H9 (cell line): ENCODE measurements at regions not wholly inside any gene's neighbourhood (a gene's known extent, or its start where the extent isn't known, plus 50 kb on each side); places are given as distances from the start of the nearest gene placed in this dataset.
A peak's percentile ranks its signal among the peaks of the same experiment; 100 is the strongest.

ENCODE experiments used
- DNase-seq: peaks from one replicate; pipeline ENCODE4 v3.0.0-alpha.2; 2017
- H2AFZ ChIP-seq: one replicate; pipeline ENCODE4 v1.6.1; 2013; ENCODE audit warnings: mild to moderate bottlenecking, low read length, control low read depth, moderate library complexity
- H2AK5ac ChIP-seq: 2 replicates; pipeline ENCODE4 v1.6.1; 2013; ENCODE audit warnings: low read length, control low read depth, mixed read lengths; ENCODE audit not compliant: insufficient read length
- H2BK120ac ChIP-seq: one replicate; pipeline ENCODE4 v1.6.1; 2013; ENCODE audit warnings: low read depth, mild to moderate bottlenecking, low read length, control low read depth, inconsistent platforms; ENCODE audit not compliant: poor library complexity, severe bottlenecking
- H2BK12ac ChIP-seq: 2 replicates; pipeline ENCODE4 v1.6.1; 2013; ENCODE audit warnings: low read length, control low read depth, mixed read lengths, low read depth; ENCODE audit not compliant: insufficient read length
- H2BK15ac ChIP-seq: 2 replicates; pipeline ENCODE4 v1.6.1; 2013; ENCODE audit warnings: low read depth, low read length, control low read depth
- H2BK20ac ChIP-seq: one replicate; pipeline ENCODE4 v1.6.1; 2013; ENCODE audit warnings: low read depth, mild to moderate bottlenecking, low read length, control low read depth, inconsistent platforms; ENCODE audit not compliant: poor library complexity, severe bottlenecking
- H2BK5ac ChIP-seq: 2 replicates; pipeline ENCODE4 v1.6.1; 2013; ENCODE audit warnings: low read length, control low read depth, mixed read lengths; ENCODE audit not compliant: insufficient read length
- H3K14ac ChIP-seq: 2 replicates; pipeline ENCODE4 v1.6.1; 2013; ENCODE audit warnings: low read length, control low read depth; ENCODE audit not compliant: insufficient read depth
- H3K18ac ChIP-seq: 2 replicates; pipeline ENCODE4 v1.6.1; 2013; ENCODE audit warnings: low read depth, mild to moderate bottlenecking, mixed read lengths, low read length, control low read depth; ENCODE audit not compliant: insufficient read length
- H3K23ac ChIP-seq: 2 replicates; pipeline ENCODE4 v1.6.1; 2013; ENCODE audit warnings: low read length, control low read depth, mixed read lengths, low read depth; ENCODE audit not compliant: insufficient read length
- H3K23me2 ChIP-seq: 2 replicates; pipeline ENCODE4 v1.6.1; 2013; ENCODE audit warnings: low read depth, mild to moderate bottlenecking, mixed read lengths, low read length, control low read depth; ENCODE audit not compliant: insufficient read length, poor library complexity, severe bottlenecking
- H3K27ac ChIP-seq: 2 replicates; pipeline ENCODE4 v1.5.1; 2013; ENCODE audit warnings: low read length, control low read depth, mixed read lengths, low read depth; ENCODE audit not compliant: insufficient read length
- H3K27me3 ChIP-seq: 2 replicates; pipeline ENCODE4 v1.6.1; 2013; ENCODE audit warnings: low read length, control low read depth, inconsistent platforms; ENCODE audit not compliant: insufficient read depth
- H3K4ac ChIP-seq: 2 replicates; pipeline ENCODE4 v1.6.1; 2013; ENCODE audit warnings: low read depth, mild to moderate bottlenecking, control low read depth, inconsistent platforms, low read length, moderate library complexity
- H3K4me1 ChIP-seq: 2 replicates; pipeline ENCODE4 v1.6.1; 2013; ENCODE audit warnings: low read length, control low read depth, inconsistent platforms; ENCODE audit not compliant: insufficient read depth
- H3K4me2 ChIP-seq: 2 replicates; pipeline ENCODE4 v1.6.1; 2013; ENCODE audit warnings: low read length, control low read depth, mixed read lengths; ENCODE audit not compliant: insufficient read length, insufficient read depth
- H3K56ac ChIP-seq: 2 replicates; pipeline ENCODE4 v1.6.1; 2013; ENCODE audit warnings: low read depth, mild to moderate bottlenecking, mixed read lengths, low read length, control low read depth; ENCODE audit not compliant: insufficient read length
- H3K79me1 ChIP-seq: 2 replicates; pipeline ENCODE4 v1.6.1; 2013; ENCODE audit warnings: low read depth, mild to moderate bottlenecking, moderate library complexity, low read length, control low read depth, inconsistent platforms; ENCODE audit not compliant: insufficient read depth, poor library complexity, severe bottlenecking
- H3K79me2 ChIP-seq: 2 replicates; pipeline ENCODE4 v1.6.1; 2013; ENCODE audit warnings: low read length, control low read depth, inconsistent platforms; ENCODE audit not compliant: insufficient read depth
- H3K9ac ChIP-seq: 2 replicates; pipeline ENCODE4 v1.6.1; 2013; ENCODE audit warnings: low read length, control low read depth, mixed read lengths; ENCODE audit not compliant: insufficient read length; ENCODE audit errors: extremely low read depth
- H3K9me3 ChIP-seq: one replicate; pipeline ENCODE4 v1.6.1; 2013; ENCODE audit warnings: low read depth, low read length, inconsistent platforms; ENCODE audit not compliant: control insufficient read depth
- H3T11ph ChIP-seq: one replicate; pipeline ENCODE4 v1.6.1; 2013; ENCODE audit warnings: mild to moderate bottlenecking, low read length, control low read depth, inconsistent platforms
- H4K20me1 ChIP-seq: one replicate; pipeline ENCODE4 v1.6.1; 2013; ENCODE audit not compliant: control insufficient read depth, insufficient read length, insufficient read depth
- H4K5ac ChIP-seq: 2 replicates; pipeline ENCODE4 v1.6.1; 2013; ENCODE audit warnings: low read depth, mild to moderate bottlenecking, mixed read lengths, low read length, control low read depth; ENCODE audit not compliant: insufficient read length
- H4K8ac ChIP-seq: replicated peaks from 2 replicates; pipeline ENCODE4 v1.6.1; 2013; ENCODE audit warnings: low read length, control low read depth, mixed read lengths, low read depth; ENCODE audit not compliant: insufficient read length
- H4K91ac ChIP-seq: 2 replicates; pipeline ENCODE4 v1.6.1; 2013; ENCODE audit warnings: low read depth, mild to moderate bottlenecking, moderate library complexity, mixed read lengths, low read length, control low read depth; ENCODE audit not compliant: insufficient read length
- H3K27ac Mint-ChIP-seq, 3 experiments: 2 replicates in 2 of 3; 3 replicates in 1 of 3; pipeline ENCODE4 v1.8.0; 2020 to 2021; ENCODE audit warnings: mixed read lengths in 3 of 3, mild to moderate bottlenecking in 1 of 3, moderate library complexity in 1 of 3
- H3K27me3 Mint-ChIP-seq: 2 replicates; pipeline ENCODE4 v1.8.0; 2021; ENCODE audit warnings: low read depth, mild to moderate bottlenecking, moderate library complexity, mixed read lengths
- H3K36me3 Mint-ChIP-seq, 3 experiments: 2 replicates in 2 of 3; 3 replicates in 1 of 3; pipeline ENCODE4 v1.8.0; 2020 to 2021; ENCODE audit warnings: low read depth in 3 of 3, mixed read lengths in 3 of 3; ENCODE audit not compliant: insufficient read depth in 1 of 3
- H3K4me1 Mint-ChIP-seq, 2 experiments: 2 replicates each; pipeline ENCODE4 v1.8.0; 2020; ENCODE audit warnings: mixed read lengths in 2 of 2
- H3K4me3 Mint-ChIP-seq, 2 experiments: 2 replicates in 1 of 2; 3 replicates in 1 of 2; pipeline ENCODE4 v1.8.0; 2020 to 2021; ENCODE audit warnings: mild to moderate bottlenecking in 2 of 2, mixed read lengths in 2 of 2, moderate library complexity in 1 of 2
- H3K9me3 Mint-ChIP-seq, 2 experiments: 2 replicates in 1 of 2; 3 replicates in 1 of 2; pipeline ENCODE4 v1.8.0; 2020; ENCODE audit warnings: mild to moderate bottlenecking in 2 of 2, mixed read lengths in 2 of 2, moderate library complexity in 1 of 2
- WGBS: extraction: QIAGEN DNeasy Blood & Tissue Kit; methylation state at CpG from one replicate; pipeline ENCODE4 v1.1.7; 2013; ENCODE audit warnings: missing lambda C conversion rate, low lambda C conversion rate, mixed read lengths; ENCODE audit not compliant: insufficient read length; ENCODE audit errors: extremely low coverage; 5-methylcytosine and 5-hydroxymethylcytosine counted together
- TF ChIP-seq, protein P1 (sequence below): fragments of 200-600 bp; sonication (generic); conservative IDR thresholded peaks from 3 replicates; pipeline ENCODE4 v1.8.0; 2021; ENCODE audit warnings: antibody characterized with exemption, mild to moderate bottlenecking

DNA sequence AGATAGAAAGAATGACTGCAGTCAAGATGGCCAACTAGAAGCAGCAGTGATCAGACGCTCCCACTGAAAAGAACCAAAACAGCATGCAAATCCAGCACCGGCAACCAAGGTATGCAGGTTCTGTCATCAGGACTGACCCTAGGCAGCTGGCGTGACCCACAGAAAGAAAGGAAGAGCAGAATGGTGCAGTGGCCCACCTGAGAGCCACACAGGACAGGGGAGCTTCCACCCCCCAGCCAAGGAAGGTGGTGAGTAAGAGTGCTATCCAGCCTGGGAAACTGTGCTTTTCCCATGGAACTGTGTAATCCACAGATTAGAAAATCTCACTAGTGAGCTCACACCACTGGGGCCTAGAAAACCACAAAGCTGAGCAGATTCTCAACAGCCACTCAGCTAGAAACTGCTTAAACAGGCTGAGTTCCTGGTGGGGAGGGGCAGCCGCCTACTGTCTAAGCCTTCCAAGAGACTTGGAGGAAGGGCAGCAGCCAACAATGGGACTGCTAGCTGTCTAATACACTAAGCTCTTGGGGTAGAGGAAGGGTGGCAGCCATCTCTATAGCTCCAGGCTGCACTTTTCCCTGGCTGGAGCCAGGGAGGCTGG, 127.9 kb downstream of the EVA1A start:
- H2BK12ac ChIP-seq, result no peak overlapping the region
- no peaks in the 10 kb centered on the region for H3K79me2 ChIP-seq
- H2BK20ac ChIP-seq, result no peak overlapping the region
- no peak overlapping the region for H3K4me2 ChIP-seq
- no peak overlapping the region for H2AK5ac ChIP-seq
- H4K8ac ChIP-seq, result no peak overlapping the region
- no peaks in the 10 kb centered on the region for H3K23me2 ChIP-seq
- H3K4ac ChIP-seq, result no peak overlapping the region
- peak overlapping the region; percentile 27 to 45 (median 36); a peak in 5 of 7 replicates for H3K27ac Mint-ChIP-seq
- no peaks in the 10 kb centered on the region; a peak in 1 of 5 replicates for H3K9me3 Mint-ChIP-seq
- TF ChIP-seq, protein P1, sequence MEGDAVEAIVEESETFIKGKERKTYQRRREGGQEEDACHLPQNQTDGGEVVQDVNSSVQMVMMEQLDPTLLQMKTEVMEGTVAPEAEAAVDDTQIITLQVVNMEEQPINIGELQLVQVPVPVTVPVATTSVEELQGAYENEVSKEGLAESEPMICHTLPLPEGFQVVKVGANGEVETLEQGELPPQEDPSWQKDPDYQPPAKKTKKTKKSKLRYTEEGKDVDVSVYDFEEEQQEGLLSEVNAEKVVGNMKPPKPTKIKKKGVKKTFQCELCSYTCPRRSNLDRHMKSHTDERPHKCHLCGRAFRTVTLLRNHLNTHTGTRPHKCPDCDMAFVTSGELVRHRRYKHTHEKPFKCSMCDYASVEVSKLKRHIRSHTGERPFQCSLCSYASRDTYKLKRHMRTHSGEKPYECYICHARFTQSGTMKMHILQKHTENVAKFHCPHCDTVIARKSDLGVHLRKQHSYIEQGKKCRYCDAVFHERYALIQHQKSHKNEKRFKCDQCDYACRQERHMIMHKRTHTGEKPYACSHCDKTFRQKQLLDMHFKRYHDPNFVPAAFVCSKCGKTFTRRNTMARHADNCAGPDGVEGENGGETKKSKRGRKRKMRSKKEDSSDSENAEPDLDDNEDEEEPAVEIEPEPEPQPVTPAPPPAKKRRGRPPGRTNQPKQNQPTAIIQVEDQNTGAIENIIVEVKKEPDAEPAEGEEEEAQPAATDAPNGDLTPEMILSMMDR, result no peak
- H3K56ac ChIP-seq, result no peak overlapping the region
- no peak overlapping the region for H2BK15ac ChIP-seq
- H3K79me1 ChIP-seq, result no peaks in the 10 kb centered on the region
- DNase-seq, result peak; percentile 30
- no peak overlapping the region for H3T11ph ChIP-seq
- peaks cover 26% of the 10 kb centered on the region; the same call in 1 of the 2 replicates for H3K4me1 ChIP-seq
- no peak overlapping the region for H4K5ac ChIP-seq
- no peaks in the 10 kb centered on the region for H3K9me3 ChIP-seq
- no peak overlapping the region for H3K18ac ChIP-seq
- no CpG with 5 or more reads among the region's 4 CpGs for WGBS
- no peak overlapping the region for H2AFZ ChIP-seq
- H2BK5ac ChIP-seq, result no peak overlapping the region
- H3K9ac ChIP-seq, result no peak overlapping the region
- no peaks in the 10 kb centered on the region for H3K27me3 Mint-ChIP-seq
- H3K27me3 ChIP-seq, result no peaks in the 10 kb centered on the region
- peaks cover 44 to 49% of the 10 kb centered on the region in 2 experiments for H3K4me1 Mint-ChIP-seq
- no peak overlapping the region for H2BK120ac ChIP-seq
- no peak overlapping the region for H3K23ac ChIP-seq
- H3K14ac ChIP-seq, result no peak overlapping the region
- H4K20me1 ChIP-seq, result no peaks in the 10 kb centered on the region
- no peak overlapping the region for H4K91ac ChIP-seq
- H3K4me3 Mint-ChIP-seq, result no peak overlapping the region; a peak in 1 of 5 replicates
- H3K27ac ChIP-seq, result no peak overlapping the region
- H3K36me3 Mint-ChIP-seq, result no peaks in the 10 kb centered on the region
